Loucy (cell line): ENCODE measurements at regions not wholly inside any gene's neighbourhood (a gene's known extent, or its start where the extent isn't known, plus 50 kb on each side); places are given as distances from the start of the nearest gene placed in this dataset.

Source experiments
- H2AFZ ChIP-seq: fragments of 200-600 bp; sonication (generic); 2 replicates; pipeline ENCODE4 v1.6.0; 2016; ENCODE audit warnings: antibody characterized with exemption, mild to moderate bottlenecking, low read length, moderate library complexity
- H3F3A ChIP-seq: fragments of 200-600 bp; 2 replicates; pipeline ENCODE4 v1.6.0; 2016; ENCODE audit warnings: antibody characterized with exemption, low read depth, mild to moderate bottlenecking
- H3K27me3 ChIP-seq: fragments of 200-600 bp; sonication (generic); 2 replicates; pipeline ENCODE4 v1.6.1; 2014; ENCODE audit warnings: low read length, mild to moderate bottlenecking; ENCODE audit not compliant: insufficient read depth, poor library complexity, severe bottlenecking
- H3K36me3 ChIP-seq: fragments of 200-600 bp; sonication (generic); 2 replicates; pipeline ENCODE4 v1.6.1; 2016; ENCODE audit warnings: low read length; ENCODE audit not compliant: insufficient read depth
- H3K4me1 ChIP-seq: fragments of 200-600 bp; sonication (generic); 2 replicates; pipeline ENCODE4 v1.5.1; 2014; ENCODE audit warnings: low read length, mild to moderate bottlenecking; ENCODE audit not compliant: insufficient read depth, poor library complexity, severe bottlenecking
- H3K4me2 ChIP-seq: fragments of 200-600 bp; sonication (generic); 2 replicates; pipeline ENCODE4 v1.6.0; 2014; ENCODE audit warnings: antibody characterized with exemption, low read length, low read depth, mild to moderate bottlenecking; ENCODE audit not compliant: poor library complexity, severe bottlenecking
- H3K4me3 ChIP-seq: fragments of 200-600 bp; sonication (generic); 2 replicates; pipeline ENCODE4 v1.5.1; 2014; ENCODE audit warnings: low read length, mild to moderate bottlenecking, mixed read lengths; ENCODE audit not compliant: poor library complexity, severe bottlenecking
- H3K79me2 ChIP-seq: fragments of 200-600 bp; sonication (generic); 2 replicates; pipeline ENCODE4 v1.6.1; 2014; ENCODE audit warnings: low read length; ENCODE audit not compliant: insufficient read depth
- H3K9ac ChIP-seq: fragments of 200-600 bp; sonication (generic); 2 replicates; pipeline ENCODE4 v1.6.0; 2014; ENCODE audit warnings: mild to moderate bottlenecking, low read depth, low read length, moderate library complexity; ENCODE audit not compliant: poor library complexity, severe bottlenecking
- H3K9me2 ChIP-seq: fragments of 200-600 bp; sonication (generic); replicated peaks from 2 replicates; pipeline ENCODE4 v1.6.1; 2016; ENCODE audit warnings: low read depth, low read length, mixed read lengths
- H3K9me3 ChIP-seq: fragments of 200-600 bp; sonication (generic); 2 replicates; pipeline ENCODE4 v1.6.1; 2014; ENCODE audit warnings: mild to moderate bottlenecking, antibody characterized with exemption, low read length, low read depth; ENCODE audit not compliant: insufficient read depth
- H4K20me1 ChIP-seq: fragments of 200-600 bp; sonication (generic); 2 replicates; pipeline ENCODE4 v1.6.0; 2014; ENCODE audit warnings: antibody characterized with exemption, low read length, mild to moderate bottlenecking; ENCODE audit not compliant: insufficient read depth, poor library complexity, severe bottlenecking
- CTCF ChIP-seq: fragments of 200-600 bp; sonication (generic); conservative IDR thresholded peaks from 2 replicates; pipeline ENCODE4 v1.5.1; 2014; ENCODE audit warnings: mild to moderate bottlenecking, antibody characterized with exemption, low read length
- EZH2phosphoT487 ChIP-seq: fragments of 200-600 bp; IDR thresholded peaks from 2 replicates; pipeline ENCODE4 v1.6.1; 2018; ENCODE audit warnings: antibody characterized with exemption, mild to moderate bottlenecking, moderate library complexity, borderline replicate concordance

DNA sequence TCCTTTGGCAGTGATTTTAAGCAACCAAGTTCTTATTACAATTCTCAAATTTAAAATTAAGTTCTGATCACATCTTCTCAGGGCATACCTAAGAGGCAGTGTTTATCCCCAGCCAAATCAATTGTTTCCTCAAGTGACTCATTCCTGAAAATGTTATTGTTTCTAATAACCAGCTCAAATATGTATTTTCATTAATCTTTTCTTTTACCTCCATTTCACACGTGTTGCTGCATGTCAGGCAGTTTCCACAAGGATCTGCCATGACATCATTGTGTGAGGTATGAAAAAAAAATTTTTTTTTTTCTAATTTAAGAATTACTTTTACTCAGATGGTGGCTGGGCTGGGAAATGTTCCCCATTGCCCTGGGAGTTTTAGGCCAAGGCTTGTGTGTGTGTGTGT is 113.0 kb upstream of the NTRK2 start:
- Histone ChIP-seq H3K9me3 (no peaks in the 10 kb centered on the region), H3K79me2 (no peaks in the 10 kb centered on the region), H4K20me1 (no peaks in the 10 kb centered on the region), H2AFZ (no peak overlapping the region), H3F3A (no peaks in the 10 kb centered on the region), H3K4me3 (no peak overlapping the region), H3K27me3 (no peaks in the 10 kb centered on the region), H3K9me2 (no peaks in the 10 kb centered on the region), H3K36me3 (no peaks in the 10 kb centered on the region), H3K4me2 (no peak overlapping the region), H3K4me1 (no peaks in the 10 kb centered on the region), H3K9ac (no peak overlapping the region)
- no peak for TF ChIP-seq CTCF
- TF ChIP-seq EZH2phosphoT487: no peak

DNA sequence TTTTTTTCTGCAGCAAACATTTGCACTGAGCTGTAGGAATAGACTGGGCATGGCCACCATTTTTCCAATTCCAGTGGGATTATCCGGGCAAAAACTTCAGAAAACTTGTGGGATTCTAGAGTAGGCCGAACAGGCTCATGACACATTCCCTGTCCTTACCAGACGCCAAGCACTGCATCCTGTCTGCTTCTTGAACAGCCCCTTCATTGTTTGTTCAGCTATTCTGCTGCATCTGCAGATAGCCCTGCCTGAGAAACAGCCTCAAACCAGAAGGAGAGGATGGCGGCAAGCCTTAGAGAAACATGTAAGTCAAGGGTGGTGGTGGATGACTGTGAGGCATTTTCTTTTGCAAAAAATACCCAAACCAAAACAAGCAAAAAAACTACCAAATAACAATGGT is 111.8 kb upstream of the NTRK2 start:
- TF ChIP-seq CTCF: no peak
- TF ChIP-seq EZH2phosphoT487: no peak
- H3K4me2 ChIP-seq: no peak overlapping the region

GRCh38 chr9:84563691-84564090 is 105.8 kb upstream of the NTRK2 start:
- TF ChIP-seq CTCF (no peak), EZH2phosphoT487 (no peak)
- Histone ChIP-seq H3K9me3 (no peaks in the 10 kb centered on the region), H3K79me2 (no peaks in the 10 kb centered on the region)

More for the DNA sequence above, 111.8 kb upstream of the NTRK2 start:
- Histone ChIP-seq H4K20me1 (no peaks in the 10 kb centered on the region), H3K9ac (no peak overlapping the region), H3K9me2 (no peaks in the 10 kb centered on the region), H3F3A (no peaks in the 10 kb centered on the region), H3K9me3 (no peaks in the 10 kb centered on the region), H3K36me3 (no peaks in the 10 kb centered on the region), H3K27me3 (no peaks in the 10 kb centered on the region), H2AFZ (no peak overlapping the region), H3K4me1 (no peaks in the 10 kb centered on the region), H3K4me3 (no peak overlapping the region), H3K79me2 (no peaks in the 10 kb centered on the region)

More at GRCh38 chr9:84563691-84564090, 105.8 kb upstream of the NTRK2 start:
- H3K9me2 ChIP-seq: no peaks in the 10 kb centered on the region
- H3F3A ChIP-seq: no peaks in the 10 kb centered on the region
- H3K27me3 ChIP-seq: no peaks in the 10 kb centered on the region
- H3K4me2 ChIP-seq: no peak overlapping the region
- H3K4me3 ChIP-seq: no peak overlapping the region
- H4K20me1 ChIP-seq: no peaks in the 10 kb centered on the region
- H3K36me3 ChIP-seq: no peaks in the 10 kb centered on the region
- H3K4me1 ChIP-seq: no peaks in the 10 kb centered on the region
- H3K9ac ChIP-seq: no peak overlapping the region
- no peak overlapping the region for H2AFZ ChIP-seq
